Posterior vena cava (tissue), 2 donors: ENCODE measurements at regions not wholly inside any gene's neighbourhood (a gene's known extent, or its start where the extent isn't known, plus 50 kb on each side); places are given as distances from the start of the nearest gene placed in this dataset.
A peak's percentile ranks its signal among the peaks of the same experiment; 100 is the strongest.

ENCODE experiments used
- DNase-seq: peaks from one replicate; pipeline ENCODE4 v3.0.0-alpha.2; 2020; ENCODE audit warnings: low spot score
- intact Hi-C, 2 donors: fragments of 100-400 bp; cut with DNase I; formaldehyde crosslinking; loops; one replicate each; pipeline versions ENCODE4 v1.14.1 to v1.14.2; 2022 to 2023
- donor health status: DM: yes; HTN: yes; CAD: no.
- donor health status: DM: yes; HTN: yes; CAD: no.

DNA sequence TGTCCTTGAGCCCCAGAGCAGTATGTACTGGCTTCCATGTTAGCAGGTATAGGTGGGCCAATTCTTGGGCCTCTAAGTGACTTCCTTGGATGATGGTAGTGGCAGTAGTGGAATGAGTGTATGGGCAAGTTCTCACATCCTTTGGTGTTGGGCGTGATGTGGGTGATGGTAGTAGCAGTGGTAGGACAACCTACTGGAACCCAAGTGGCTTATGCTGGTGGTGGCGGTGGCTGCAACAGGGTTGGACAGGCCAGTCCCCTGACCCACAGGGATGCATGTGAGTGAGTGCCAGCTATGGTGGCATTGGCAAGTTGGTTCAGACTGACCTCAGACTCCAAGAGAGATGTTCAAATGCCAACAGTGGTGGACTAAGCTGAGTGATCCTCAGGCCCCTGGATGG lies 1228.2 kb downstream of the ROBO2 start:
- no peak for DNase-seq
- intact Hi-C loops: no loop called here

- DNase-seq: no peak
- intact Hi-C loops: no loop called here
Measured at GRCh38 chr3:78268716-78269668, 1229.1 kb downstream of the ROBO2 start.

- intact Hi-C loops: no loop called here
- DNase-seq: no peak
Measured at GRCh38 chr3:78273326-78273725, 1233.4 kb downstream of the ROBO2 start.

DNA sequence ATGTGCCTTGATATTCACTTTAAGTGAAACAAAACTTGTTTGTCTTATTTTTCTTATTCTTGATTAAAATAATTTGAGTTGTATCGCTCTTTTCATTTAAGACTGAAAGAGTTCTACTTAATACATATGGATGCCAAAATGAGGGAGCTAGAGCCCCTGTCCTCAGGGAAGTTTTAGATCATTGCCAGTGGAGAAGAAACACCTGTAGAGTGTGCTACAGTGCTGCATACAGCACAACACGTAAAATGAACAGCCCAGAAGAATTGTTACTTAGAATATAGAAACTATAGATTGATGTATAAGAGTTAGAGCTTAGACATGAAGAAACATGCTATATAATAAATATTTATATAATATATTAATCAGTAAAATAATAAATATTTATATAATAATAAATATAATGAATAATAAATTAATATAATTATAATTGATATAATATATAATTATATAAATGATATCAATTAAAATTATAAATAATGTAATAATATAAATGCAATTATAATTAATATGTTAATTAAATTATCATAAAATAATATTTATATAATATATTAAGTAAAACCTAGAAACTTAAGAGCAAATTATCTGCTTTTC lies 1234.7 kb downstream of the ROBO2 start:
- no peak for DNase-seq
- intact Hi-C loops: loop anchor here in 1 of 2 donors (2.0 kb wide), 1 partner anchor 28 kb away; no protein-coding TSS in a partner anchor

DNA sequence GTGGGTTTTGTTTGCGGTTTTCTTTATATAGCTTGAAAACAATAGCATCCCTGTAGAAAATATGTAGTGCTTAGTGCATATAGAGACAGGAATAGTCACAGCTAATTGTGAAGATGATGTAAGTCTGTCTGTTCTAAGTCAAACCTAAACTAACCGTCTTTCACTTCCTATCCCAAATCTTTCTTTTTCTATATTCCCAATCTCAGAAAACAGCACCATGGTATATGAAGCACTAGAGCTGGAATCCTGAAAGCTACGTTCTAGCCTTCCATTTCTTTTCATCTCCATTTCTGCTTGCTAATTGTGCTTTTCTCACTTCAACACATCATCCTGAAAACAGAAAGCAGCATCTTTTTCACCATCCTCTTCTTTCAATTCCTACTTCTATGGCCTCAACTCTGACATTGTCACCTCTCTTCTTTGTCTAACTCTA lies 1235.5 kb downstream of the ROBO2 start:
- DNase-seq: no peak
- intact Hi-C loops: loop anchor here in 1 of 2 donors (2.0 kb wide), 1 partner anchor 29 kb away; no protein-coding TSS in a partner anchor

GRCh38 chr3:78277220-78277619 lies 1237.3 kb downstream of the ROBO2 start:
- intact Hi-C loops: no loop called here
- DNase-seq: no peak

GRCh38 chr3:78277801-78278200 lies 1237.9 kb downstream of the ROBO2 start:
- intact Hi-C loops: no loop called here
- DNase-seq: no peak

DNA sequence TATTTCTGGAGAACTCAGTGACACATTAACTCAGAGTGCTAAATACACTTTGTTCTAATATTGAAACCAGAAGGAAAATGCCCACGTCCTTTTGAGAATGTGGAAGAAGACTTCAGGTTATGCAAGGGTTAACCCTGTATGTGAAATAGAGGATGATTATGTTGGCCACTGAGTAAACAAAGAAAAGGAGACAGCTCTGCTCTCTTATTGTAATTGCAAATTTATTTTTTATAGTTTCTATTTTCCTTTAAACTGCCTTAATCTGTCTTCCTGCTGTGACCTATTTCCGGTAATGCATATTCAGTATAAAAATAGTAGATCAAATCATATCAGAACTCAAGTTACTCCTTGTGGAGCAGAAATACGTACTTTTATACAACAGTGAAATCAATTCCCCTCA lies 1239.2 kb downstream of the ROBO2 start:
- no peak for DNase-seq
- intact Hi-C loops: no loop called here

GRCh38 chr3:78281381-78281780 lies 1241.5 kb downstream of the ROBO2 start:
- intact Hi-C loops: no loop called here
- peak; percentile 49 for DNase-seq

DNA sequence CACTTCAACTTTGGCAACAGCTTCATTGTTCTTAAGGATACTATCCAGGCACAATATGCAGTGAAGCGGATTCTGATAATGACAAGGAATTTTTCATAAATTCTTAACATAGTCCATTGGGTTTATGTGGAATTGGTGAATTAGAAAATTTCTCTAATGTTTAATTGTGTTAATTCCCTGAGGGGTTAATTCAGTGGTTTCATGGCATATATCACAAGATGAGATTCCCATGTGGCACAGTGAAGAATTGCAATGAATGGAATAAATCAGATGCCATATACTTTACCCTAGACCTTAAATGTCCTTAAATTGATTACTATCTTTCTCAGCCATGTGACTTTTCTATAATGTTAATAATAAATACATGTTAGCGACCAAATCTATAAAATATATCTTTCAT lies 1244.1 kb downstream of the ROBO2 start:
- DNase-seq: no peak
- intact Hi-C loops: no loop called here

- intact Hi-C loops: no loop called here
- DNase-seq: no peak
Measured at GRCh38 chr3:78285032-78285728, 1245.3 kb downstream of the ROBO2 start.

DNA sequence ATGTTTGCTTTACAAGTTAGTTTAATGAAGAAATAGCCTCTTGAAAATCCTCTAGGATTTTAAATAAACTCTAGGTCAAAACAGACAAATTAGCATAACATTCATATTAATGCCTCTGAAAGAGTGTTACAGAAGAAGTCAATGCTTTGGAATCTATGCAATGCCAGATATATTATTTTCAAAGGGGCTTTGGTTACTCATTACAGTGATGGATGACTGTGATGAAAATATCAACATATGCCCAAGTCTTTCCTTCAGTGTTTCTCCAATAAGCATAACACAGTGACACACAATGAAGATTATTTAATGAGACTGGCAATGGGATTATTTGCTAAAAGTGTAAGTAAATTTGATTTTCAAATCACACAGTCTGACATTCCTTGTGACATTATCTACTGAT lies 1247.2 kb downstream of the ROBO2 start:
- intact Hi-C loops: no loop called here
- DNase-seq: no peak

DNA sequence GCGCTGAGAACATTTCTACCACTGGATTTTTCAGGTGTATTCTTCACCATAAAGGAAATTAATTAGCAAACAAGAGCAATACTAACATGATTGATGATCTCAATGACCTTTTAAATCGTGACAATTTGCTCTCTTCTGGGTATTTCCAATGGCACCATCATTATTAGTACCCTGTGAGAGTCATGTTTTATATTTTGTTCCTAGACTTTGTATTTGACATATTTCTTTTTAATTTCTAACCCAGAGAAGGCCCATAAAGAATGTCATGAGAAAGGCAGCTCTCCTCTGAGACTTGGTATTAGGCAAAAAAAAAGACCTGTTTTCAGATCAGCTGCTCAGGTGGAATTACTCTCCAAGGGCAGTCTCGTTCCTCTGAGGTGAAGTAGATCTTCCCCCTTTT lies 1253.4 kb downstream of the ROBO2 start:
- intact Hi-C loops: no loop called here

GRCh38 chr3:78304115-78304514 lies 1264.2 kb downstream of the ROBO2 start:
- no peak for DNase-seq
- intact Hi-C loops: no loop called here

More for the DNA sequence above, 1253.4 kb downstream of the ROBO2 start:
- DNase-seq: no peak

DNA sequence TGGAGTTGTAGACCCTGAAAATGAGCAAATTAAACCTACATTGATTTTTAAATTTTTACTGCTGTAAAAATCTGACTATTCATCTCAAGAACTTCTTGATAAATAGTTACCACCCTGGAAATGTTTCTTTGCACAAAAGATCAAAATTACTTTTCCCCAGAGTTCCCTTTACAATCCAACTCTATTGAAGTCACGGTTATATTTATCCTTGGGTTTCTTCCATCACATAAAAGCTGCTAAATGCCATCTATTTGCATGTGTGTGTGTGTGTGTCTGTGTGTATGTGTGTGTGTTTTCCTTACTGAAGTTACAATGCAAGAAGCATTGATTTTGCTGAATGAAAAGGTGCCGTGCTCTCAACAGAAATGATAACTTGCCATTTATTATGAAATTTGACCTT lies 1273.0 kb downstream of the ROBO2 start:
- DNase-seq: no peak
- intact Hi-C loops: no loop called here

- intact Hi-C loops: no loop called here
- DNase-seq: no peak
Measured at GRCh38 chr3:78313332-78313731, 1273.4 kb downstream of the ROBO2 start.

- intact Hi-C loops: no loop called here
- no peak for DNase-seq
Measured at GRCh38 chr3:78314327-78314726, 1274.4 kb downstream of the ROBO2 start.

- intact Hi-C loops: no loop called here
- no peak for DNase-seq
Measured at GRCh38 chr3:78317774-78318173, 1277.9 kb downstream of the ROBO2 start.

- intact Hi-C loops: no loop called here
- DNase-seq: no peak
Measured at GRCh38 chr3:78322780-78323179, 1282.9 kb downstream of the ROBO2 start.

- intact Hi-C loops: no loop called here
- no peak for DNase-seq
Measured at GRCh38 chr3:78337801-78338211, 1297.9 kb downstream of the ROBO2 start.
